GM19240 (cell line): ENCODE measurements at regions not wholly inside any gene's neighbourhood (a gene's known extent, or its start where the extent isn't known, plus 50 kb on each side); places are given as distances from the start of the nearest gene placed in this dataset.

Experiments
- DNase-seq: peaks from one replicate; pipeline ENCODE4 v3.0.0; 2011; ENCODE audit warnings: low spot score; ENCODE audit not compliant: insufficient read length

DNA sequence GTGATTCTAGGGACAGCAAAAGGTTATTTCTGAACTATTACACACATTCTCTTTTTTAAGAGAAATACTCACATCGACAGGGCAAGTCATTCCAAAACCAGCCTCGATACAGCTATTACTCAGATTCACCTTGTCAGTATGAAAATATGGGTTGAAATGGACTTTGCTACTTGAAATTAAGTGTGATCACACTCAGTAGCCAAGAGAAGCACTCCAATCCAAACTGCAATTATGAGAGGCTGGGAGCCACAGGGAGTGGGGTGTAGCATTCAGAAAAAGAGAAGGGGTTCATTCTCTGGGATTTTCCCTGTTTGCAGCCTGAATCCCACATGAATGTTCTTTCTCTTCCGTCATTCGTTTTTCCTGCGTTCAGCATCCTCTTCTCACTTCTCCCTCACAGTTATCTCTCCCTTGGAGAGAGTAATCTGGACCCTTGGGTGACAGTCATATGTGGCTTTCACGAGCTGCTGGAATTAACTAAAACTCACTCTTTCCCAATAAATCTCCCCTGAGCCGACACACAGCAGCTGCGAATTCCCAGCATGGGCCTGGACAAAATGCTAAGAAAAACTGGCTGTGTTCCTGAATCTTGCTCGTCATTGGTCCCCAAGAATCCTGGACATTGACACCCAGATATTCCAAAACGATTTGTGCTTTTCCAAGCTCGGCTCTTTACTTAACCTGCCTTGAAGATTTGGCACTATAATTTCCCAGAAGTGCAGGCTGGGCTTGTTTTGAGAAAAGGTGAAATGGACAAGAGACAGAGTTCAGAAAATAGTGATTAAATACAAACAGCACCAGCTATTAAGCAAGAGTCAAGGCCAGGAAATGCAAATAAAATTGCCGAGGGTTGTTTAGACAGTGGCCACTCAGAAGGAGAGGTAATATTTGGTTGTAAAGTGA is 199.5 kb upstream of the PLEKHG7 start:
- no peak for DNase-seq

DNA sequence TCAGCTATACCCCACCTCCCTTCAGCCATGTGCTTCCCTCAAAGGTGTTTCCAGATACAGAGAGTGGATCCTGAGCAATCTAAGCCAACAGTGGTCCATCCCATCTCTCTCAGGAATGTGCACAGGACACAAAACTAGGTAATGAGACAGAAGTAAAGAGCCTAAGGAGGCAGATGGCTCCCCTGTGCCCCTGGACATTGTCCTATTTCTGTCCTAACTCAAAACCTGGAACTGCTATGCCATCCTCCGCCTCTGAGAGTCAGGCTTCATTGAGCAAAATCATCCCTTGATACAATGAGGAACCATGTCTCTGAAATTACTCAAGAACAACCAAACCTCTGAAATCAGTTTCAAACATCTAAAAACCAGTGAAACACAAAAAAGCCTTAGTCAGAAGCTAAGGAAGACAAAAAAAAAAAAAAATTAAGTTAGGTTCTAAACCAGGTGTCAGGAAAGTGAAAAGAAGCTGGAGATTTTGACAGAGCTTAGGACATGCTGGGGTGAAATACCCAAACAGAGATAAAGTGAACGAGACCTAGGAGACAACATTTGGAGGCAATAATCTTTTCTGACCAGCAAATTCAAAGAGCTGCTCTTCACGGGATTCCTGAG is 200.3 kb upstream of the PLEKHG7 start:
- DNase-seq, result no peak

DNA sequence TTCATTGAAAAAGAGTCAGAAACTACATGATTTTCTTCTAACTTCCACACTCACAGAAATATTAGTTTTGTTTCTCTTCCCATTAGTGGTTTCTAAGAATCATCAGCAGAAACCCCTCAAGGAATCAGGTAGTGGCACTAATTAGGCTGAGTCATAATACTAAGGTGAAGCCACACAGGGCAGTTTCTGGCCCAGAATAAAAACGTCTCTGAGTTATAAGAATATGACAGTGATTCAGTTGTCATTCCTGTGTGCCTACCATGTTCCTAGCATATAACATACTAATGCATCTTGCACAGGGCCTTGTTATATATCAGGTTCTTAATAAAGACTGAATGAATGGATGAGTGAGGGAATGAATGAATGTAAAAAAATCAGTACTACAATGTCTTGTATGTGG is 206.0 kb upstream of the PLEKHG7 start:
- DNase-seq, result no peak

DNA sequence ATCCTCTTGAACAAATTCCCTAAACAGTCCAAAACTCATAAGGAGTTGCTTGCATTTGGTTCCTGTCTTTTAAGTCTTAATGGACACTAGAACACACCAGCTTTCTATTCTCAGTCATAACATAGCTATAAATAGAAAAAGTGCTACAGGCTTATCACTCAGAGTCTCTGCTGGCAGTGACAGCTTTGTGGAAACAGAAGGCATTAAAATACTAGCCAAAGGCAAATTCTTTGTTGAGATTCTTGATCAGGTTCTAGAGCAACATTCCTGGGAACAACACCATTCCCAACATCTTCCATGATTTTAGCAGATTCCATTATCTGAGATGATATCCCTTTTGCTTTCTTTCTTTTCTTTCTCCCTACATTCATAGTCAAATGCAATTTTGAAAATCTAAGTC is 207.7 kb upstream of the PLEKHG7 start:
- no peak for DNase-seq

DNA sequence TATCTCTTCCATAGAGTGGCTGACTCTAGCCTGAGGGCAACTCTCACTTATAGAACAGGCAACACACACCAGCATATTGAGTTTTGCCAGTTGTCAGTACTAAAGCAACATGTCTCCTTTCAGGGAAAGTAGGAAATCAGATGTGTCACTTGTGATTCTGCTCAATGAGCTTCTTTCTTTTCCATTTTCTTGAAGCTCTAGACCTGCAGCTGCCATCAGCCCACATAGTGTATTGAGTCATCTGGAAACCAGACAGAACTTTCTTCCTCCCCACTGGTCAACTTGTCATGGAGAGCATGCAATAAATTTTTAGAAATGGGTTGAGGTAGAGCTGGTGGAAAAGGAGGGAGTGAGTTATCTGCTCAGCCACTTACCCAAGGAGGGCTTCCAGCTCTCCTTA is 209.0 kb upstream of the PLEKHG7 start:
- DNase-seq, result no peak

DNA sequence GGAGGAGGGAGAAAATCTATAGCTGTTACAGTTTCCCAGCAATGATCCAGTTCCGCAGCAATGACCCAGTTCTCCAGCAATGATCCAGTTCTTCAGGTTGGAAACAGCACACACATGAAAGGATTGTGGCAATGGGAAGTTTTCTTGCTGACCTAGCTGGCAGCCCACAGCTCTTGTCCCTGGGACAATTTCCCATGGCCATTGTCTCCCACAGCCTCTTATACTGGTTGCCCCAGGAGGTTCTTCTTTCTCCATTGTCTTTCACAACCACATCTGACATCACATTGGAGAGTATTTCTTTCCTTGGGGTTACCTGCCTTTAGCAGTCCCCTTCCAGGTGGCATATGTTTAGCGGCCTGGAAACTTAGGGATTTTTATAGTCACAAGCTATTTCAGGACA is 209.8 kb upstream of the PLEKHG7 start:
- DNase-seq, result no peak

DNA sequence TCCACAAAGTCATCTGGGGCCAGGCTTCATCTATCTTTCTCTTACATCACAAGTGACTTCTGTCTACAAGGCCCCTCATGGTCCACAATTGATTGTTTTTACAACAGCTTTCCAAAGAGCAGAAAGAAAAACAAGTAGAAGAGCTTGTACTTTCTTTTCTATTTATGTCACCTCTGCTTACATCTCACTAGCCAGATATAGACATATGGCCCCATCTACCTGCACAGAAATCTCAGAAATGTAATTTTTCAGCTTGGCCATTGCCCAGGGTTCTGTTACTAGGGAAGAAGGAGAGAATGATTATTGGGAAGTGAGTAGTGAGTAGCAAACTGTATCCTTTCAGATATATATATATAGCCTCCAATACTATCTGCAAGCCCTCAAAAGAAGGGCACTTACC is 210.5 kb upstream of the PLEKHG7 start:
- DNase-seq, result no peak

- no peak for DNase-seq
These were observed 213.0 kb upstream of the PLEKHG7 start for GRCh38 chr12:92489781-92490180.

DNA sequence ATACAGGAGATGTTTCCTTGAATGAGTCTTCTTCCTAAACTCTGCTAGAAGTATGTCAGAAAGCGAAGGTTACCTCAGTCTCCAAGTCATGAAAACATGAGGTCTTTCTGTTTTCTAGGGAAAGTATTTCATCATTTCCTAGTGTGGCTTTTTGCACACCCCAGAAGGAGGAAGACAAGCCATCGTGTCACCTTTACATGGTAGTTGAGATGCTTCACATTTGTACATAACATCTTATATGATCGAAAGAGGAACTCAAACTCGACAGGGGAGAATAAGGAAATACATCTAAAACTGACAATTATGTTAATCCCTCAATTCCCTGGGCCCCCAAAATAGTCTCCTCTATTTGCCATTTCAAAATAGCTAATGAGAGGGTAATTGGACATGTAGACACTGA is 214.1 kb upstream of the PLEKHG7 start:
- no peak for DNase-seq

DNA sequence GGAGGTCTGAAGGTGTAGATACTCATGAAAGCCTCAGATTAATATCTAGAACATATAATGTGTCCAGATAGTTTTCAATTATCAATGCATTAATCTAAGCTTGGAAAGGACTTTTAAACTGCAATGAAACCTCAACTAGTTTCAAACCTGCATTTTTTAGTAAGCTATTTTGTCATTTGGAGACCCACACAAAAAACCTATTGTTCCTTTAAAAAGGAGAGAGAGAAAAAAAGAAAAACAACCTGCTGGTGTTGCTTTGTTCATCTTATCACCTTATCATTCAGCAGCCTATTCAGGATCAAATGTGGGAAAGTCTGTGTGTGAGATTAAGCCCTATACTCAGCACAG is 215.7 kb upstream of the PLEKHG7 start:
- DNase-seq, result no peak

GRCh38 chr12:92486443-92487137 is 216.2 kb upstream of the PLEKHG7 start:
- no peak for DNase-seq

- DNase-seq, result no peak
These were observed 217.1 kb upstream of the PLEKHG7 start for GRCh38 chr12:92485351-92486348.

- DNase-seq, result no peak
These were observed 220.2 kb upstream of the PLEKHG7 start for GRCh38 chr12:92482599-92482998.

DNA sequence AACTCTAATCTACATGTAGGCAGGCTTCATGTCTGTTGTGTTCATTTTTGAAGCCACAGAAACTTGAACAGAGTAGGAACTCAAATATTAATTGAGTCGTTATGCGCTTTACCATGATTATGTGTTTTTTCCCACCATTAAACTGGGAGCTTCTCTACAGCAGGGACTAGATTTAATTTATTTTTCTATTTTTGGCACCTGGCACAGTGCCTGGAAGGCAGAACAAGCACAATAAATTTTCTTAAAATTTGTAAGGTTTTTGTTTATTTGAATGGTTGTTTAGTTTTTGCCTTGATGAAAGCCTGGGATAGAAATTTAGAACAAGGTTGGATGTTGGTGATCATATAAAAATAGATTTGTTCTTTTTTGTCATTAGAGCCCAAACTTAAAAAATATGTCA is 221.7 kb upstream of the PLEKHG7 start:
- DNase-seq, result no peak

DNA sequence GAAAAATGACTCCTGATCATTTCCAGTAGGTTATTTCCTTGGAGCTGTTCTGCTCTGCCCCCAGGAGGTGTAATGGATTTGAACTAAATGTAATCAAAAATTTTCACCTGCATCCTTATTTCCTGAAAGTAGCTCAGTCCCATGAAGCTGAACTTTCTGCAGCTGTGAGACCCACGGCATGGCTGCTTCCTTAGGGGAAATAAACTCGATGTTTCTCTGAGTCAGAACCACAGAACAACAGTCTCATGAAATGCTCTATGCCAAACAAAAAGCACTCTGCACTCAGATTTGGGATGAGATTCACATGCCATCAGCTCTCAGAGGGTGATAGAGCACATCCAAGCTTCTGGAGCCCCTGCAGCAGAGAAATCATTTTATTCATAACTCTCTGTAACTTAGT is 224.1 kb upstream of the PLEKHG7 start:
- no peak for DNase-seq

DNA sequence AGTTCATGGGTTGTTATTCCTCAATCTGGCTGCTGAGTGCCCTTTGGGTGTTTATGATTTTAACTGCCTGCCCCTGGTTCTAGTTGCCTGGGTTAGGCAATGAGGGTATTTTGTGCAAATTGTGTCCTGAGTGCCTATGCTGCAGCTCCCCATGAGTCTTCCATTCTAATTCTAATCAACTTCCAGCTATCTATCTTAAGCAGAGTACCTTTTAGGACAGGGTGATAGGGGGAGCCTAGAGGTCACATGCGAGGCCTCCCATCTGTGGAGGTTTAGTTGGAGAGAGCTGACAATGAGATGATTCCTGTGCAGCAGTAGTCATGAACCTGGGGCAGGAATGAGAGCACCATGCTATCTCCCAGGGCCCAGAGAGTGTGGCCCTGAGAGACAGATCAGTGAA is 225.9 kb upstream of the PLEKHG7 start:
- no peak for DNase-seq

DNA sequence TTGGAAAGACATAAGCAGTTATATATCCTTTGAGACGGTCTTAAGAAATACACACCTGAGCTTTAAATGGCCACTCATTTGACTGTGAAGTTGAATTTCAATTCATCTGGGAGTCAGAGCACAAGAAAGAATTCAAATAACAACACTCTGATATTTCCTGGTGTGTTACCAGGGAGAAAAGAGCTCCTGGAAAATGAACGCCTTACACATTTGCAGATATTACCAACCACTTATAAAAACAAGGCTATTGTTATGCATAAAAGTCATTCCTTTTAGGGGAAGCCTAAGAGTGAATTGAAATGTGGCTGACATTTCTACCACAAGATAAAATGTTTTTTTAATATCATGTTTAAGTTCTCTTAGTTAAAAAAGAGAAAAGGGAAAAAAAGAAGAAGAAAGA is 229.2 kb upstream of the PLEKHG7 start:
- DNase-seq, result no peak

- no peak for DNase-seq
These were observed 230.6 kb upstream of the PLEKHG7 start for GRCh38 chr12:92472201-92472600.

DNA sequence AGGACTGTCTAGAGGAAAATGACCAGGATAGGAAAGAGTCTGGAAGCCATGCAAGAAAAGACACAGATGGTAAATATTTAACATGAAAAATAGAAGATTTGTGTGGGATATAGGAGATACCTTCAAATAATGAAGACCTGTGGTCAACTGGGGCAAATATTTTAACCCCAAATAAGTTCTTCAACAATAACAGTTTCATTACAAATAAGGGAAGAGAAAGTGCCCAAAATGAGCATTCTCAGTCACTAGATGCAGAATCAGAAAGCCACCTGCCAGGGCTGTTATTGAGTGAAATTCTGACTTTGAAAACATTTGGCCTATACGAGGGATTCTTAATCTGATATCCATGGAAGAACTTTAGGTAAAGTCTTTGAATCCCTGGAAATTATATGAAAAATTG is 231.2 kb upstream of the PLEKHG7 start:
- no peak for DNase-seq

GRCh38 chr12:92470608-92471021 is 232.2 kb upstream of the PLEKHG7 start:
- DNase-seq, result no peak

DNA sequence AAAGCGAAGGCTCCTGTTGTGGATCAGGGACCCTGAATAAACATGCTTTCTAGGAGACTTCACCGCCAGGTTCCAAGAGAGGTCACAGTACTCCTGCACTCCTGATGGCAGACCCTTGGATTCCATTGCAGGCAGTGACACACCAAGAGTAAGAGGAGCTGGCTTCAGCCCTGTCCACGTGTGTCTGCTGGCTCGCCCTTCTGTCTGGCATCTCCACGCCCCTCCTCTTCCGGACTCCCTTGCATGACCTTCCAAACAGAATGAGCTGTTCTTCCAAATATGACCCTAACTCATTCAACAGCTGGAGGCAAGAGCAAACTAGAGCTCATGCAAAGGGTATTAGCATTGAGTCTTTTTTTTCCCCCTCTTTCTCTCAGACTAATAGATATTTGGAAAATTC is 233.0 kb upstream of the PLEKHG7 start:
- DNase-seq, result no peak
